DND-41 (cell line): ENCODE measurements at regions not wholly inside any gene's neighbourhood (a gene's known extent, or its start where the extent isn't known, plus 50 kb on each side); places are given as distances from the start of the nearest gene placed in this dataset.
"Not testable (repeated sequence)": the region's sequence is repeated elsewhere in the genome, so short reads cannot be mapped to it uniquely, and the experiment has no call there.

Experiments
- ATAC-seq: fragments of 200-7000 bp; cut with Tn5 transposase; 3 replicates; pipeline ENCODE4 v1.9.1; 2021; ENCODE audit warnings: low read depth; ENCODE audit not compliant: insufficient read depth
- DNase-seq: peaks from one replicate; pipeline ENCODE4 v3.0.0-alpha.2; 2020
- H2AFZ ChIP-seq: 2 replicates; pipeline ENCODE4 v1.6.0; 2012; ENCODE audit warnings: low read depth, low read length
- H3K27ac ChIP-seq: 2 replicates; pipeline ENCODE4 v1.5.1; 2012; ENCODE audit warnings: low read length, inconsistent platforms
- H3K27me3 ChIP-seq: fragments of 200-600 bp; sonication (generic); 2 replicates; pipeline ENCODE4 v1.6.0; 2012; ENCODE audit warnings: low read length, mild to moderate bottlenecking, inconsistent platforms; ENCODE audit not compliant: insufficient read depth, poor library complexity
- H3K36me3 ChIP-seq: 2 replicates; pipeline ENCODE4 v1.5.1; 2012; ENCODE audit warnings: low read length, inconsistent platforms; ENCODE audit not compliant: insufficient read depth
- H3K4me1 ChIP-seq: 2 replicates; pipeline ENCODE4 v1.5.1; 2012; ENCODE audit warnings: mild to moderate bottlenecking, low read length; ENCODE audit not compliant: insufficient read depth
- H3K4me2 ChIP-seq: 2 replicates; pipeline ENCODE4 v1.6.0; 2012; ENCODE audit warnings: mild to moderate bottlenecking, moderate library complexity, low read length, inconsistent platforms; ENCODE audit not compliant: insufficient read depth
- H3K4me3 ChIP-seq, 2 experiments: fragments of 200-600 bp in 1 of 2; shearing (Covaris generic) in 1 of 2; 2 replicates each; pipeline ENCODE4 v1.5.1; 2012 to 2016; ENCODE audit warnings: inconsistent platforms in 2 of 2, low read length in 2 of 2, mild to moderate bottlenecking in 2 of 2, low read depth in 1 of 2, moderate library complexity in 1 of 2
- H3K79me2 ChIP-seq: 2 replicates; pipeline ENCODE4 v1.6.0; 2012; ENCODE audit warnings: low read length, inconsistent platforms; ENCODE audit not compliant: insufficient read depth
- H3K9ac ChIP-seq: 2 replicates; pipeline ENCODE4 v1.6.0; 2012; ENCODE audit warnings: low read depth, mild to moderate bottlenecking, inconsistent platforms, low read length, moderate library complexity
- H3K9me3 ChIP-seq: 2 replicates; pipeline ENCODE4 v1.5.1; 2012; ENCODE audit warnings: low read length, moderate library complexity, mild to moderate bottlenecking, inconsistent platforms; ENCODE audit not compliant: insufficient read depth, severe bottlenecking
- H4K20me1 ChIP-seq: 2 replicates; pipeline ENCODE4 v1.6.0; 2012; ENCODE audit warnings: low read length; ENCODE audit not compliant: insufficient read depth
- CTCF ChIP-seq: IDR thresholded peaks from 2 replicates; pipeline ENCODE4 v1.5.1; 2012; ENCODE audit warnings: borderline replicate concordance, low read length, moderate library complexity, mild to moderate bottlenecking; ENCODE audit not compliant: poor library complexity, severe bottlenecking; ENCODE audit errors: extremely low read depth
- EZH2 ChIP-seq: IDR thresholded peaks from 3 replicates; pipeline ENCODE4 v1.6.1; 2012; ENCODE audit warnings: borderline replicate concordance, low read depth, mild to moderate bottlenecking, moderate library complexity, low read length, inconsistent platforms; ENCODE audit not compliant: severe bottlenecking

- no peak for ATAC-seq
- H3K9me3 ChIP-seq = no peaks in the 10 kb centered on the region
- no peak overlapping the region for H3K9ac ChIP-seq
- no peak overlapping the region for H3K4me2 ChIP-seq
- no peaks in the 10 kb centered on the region for H4K20me1 ChIP-seq
- no peak overlapping the region for H3K27ac ChIP-seq
- H2AFZ ChIP-seq = no peak overlapping the region
- no peak for TF ChIP-seq CTCF
- DNase-seq = no peak
- no peaks in the 10 kb centered on the region for H3K79me2 ChIP-seq
- no peaks in the 10 kb centered on the region for H3K27me3 ChIP-seq
- no peaks in the 10 kb centered on the region for H3K4me1 ChIP-seq
- H3K4me3 ChIP-seq = no peak overlapping the region
- no peaks in the 10 kb centered on the region for H3K36me3 ChIP-seq
These were observed 221.5 kb downstream of the ANKRD30B start for GRCh38 chr18:14969500-14969899.

DNA sequence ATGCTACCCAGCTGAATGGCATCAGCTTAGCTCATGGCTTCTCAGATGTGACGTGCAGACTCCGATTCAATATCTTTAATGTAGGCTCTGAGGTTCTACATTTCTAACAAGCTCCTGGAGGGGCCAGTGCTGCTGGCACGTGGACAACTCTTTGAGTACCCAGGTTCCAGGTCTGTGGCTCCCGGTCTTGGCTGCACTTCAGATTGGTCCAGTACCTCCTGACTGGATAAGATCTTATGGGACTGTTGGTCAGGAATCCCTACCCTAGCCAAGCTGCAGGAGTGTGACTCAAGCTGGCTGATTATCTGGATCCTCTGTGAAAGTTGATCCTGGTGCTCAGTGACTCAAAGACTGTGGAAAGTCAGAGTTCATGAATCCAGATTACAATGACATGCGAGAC is 222.1 kb downstream of the ANKRD30B start:
- Histone ChIP-seq H4K20me1 (no peaks in the 10 kb centered on the region), H3K4me1 (no peaks in the 10 kb centered on the region), H3K4me2 (no peak overlapping the region), H3K9ac (no peak overlapping the region), H3K27ac (no peak overlapping the region), H3K79me2 (no peaks in the 10 kb centered on the region), H2AFZ (no peak overlapping the region), H3K27me3 (no peaks in the 10 kb centered on the region), H3K9me3 (no peaks in the 10 kb centered on the region), H3K4me3 (no peak overlapping the region), H3K36me3 (no peaks in the 10 kb centered on the region)
- TF ChIP-seq CTCF (no peak), EZH2 (no peak)
- DNase-seq = no peak
- ATAC-seq = no peak

GRCh38 chr18:14971461-14972185 is 223.7 kb downstream of the ANKRD30B start:
- no peaks in the 10 kb centered on the region for H3K79me2 ChIP-seq
- H3K4me2 ChIP-seq = no peak overlapping the region
- no peaks in the 10 kb centered on the region for H3K36me3 ChIP-seq
- no peak overlapping the region for H3K9ac ChIP-seq
- H2AFZ ChIP-seq = no peak overlapping the region
- no peak overlapping the region for H3K4me3 ChIP-seq
- H3K9me3 ChIP-seq = no peaks in the 10 kb centered on the region
- H3K4me1 ChIP-seq = no peaks in the 10 kb centered on the region
- no peaks in the 10 kb centered on the region for H3K27me3 ChIP-seq
- H4K20me1 ChIP-seq = no peaks in the 10 kb centered on the region
- TF ChIP-seq EZH2 (no peak), CTCF (no peak)
- no peak for DNase-seq
- no peak for ATAC-seq
- H3K27ac ChIP-seq = no peak overlapping the region

DNA sequence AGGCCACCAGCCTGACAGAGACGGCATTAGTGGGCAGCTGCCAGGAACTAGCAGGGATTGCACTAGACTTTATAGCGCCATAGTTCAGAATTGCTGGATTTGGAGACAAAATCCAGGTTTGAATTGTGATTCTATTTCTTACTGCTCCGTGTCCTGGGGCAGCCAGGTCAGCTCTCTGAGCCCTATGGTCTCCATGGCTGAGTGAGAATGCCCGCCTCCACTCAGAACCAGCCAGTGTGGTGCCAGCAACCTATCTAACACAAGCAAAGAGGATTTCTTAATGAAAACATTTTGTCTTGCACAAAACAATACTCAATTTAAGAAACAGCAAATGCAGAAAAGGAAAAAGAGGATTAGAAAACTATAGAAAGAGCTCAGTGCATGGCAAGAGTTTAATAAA is 225.4 kb downstream of the ANKRD30B start:
- H3K79me2 ChIP-seq, H3K36me3 ChIP-seq, H4K20me1 ChIP-seq, H3K4me1 ChIP-seq, H3K27ac ChIP-seq, H3K4me3 ChIP-seq, H3K9me3 ChIP-seq, H3K4me2 ChIP-seq, H3K27me3 ChIP-seq, H2AFZ ChIP-seq, H3K9ac ChIP-seq, DNase-seq, ATAC-seq: not testable (repeated sequence)
